Bronchial epithelial cell (primary cell): ENCODE measurements at regions not wholly inside any gene's neighbourhood (a gene's known extent, or its start where the extent isn't known, plus 50 kb on each side); places are given as distances from the start of the nearest gene placed in this dataset.
A peak's percentile ranks its signal among the peaks of the same experiment; 100 is the strongest.

Experiments used
- DNase-seq: peaks from one replicate; pipeline ENCODE4 v3.0.0-alpha.2; 2010; ENCODE audit warnings: low read depth
- FAIRE-seq: peaks from 2 replicates; lab custom pipeline; 2011; peaks lifted over from hg19 to GRCh38; lab: Jason Lieb, UNC
- H3K27me3 ChIP-seq: 2 replicates; pipeline ENCODE4 v1.5.1; 2011; ENCODE audit warnings: low read length; ENCODE audit not compliant: control insufficient read depth, insufficient read depth
- H3K36me3 ChIP-seq: 2 replicates; pipeline ENCODE4 v1.5.1; 2011; ENCODE audit warnings: low read length; ENCODE audit not compliant: control insufficient read depth, insufficient read depth
- H3K4me3 ChIP-seq: 2 replicates; pipeline ENCODE4 v1.5.1; 2011; ENCODE audit warnings: mild to moderate bottlenecking, low read depth, low read length, control low read depth
- TF ChIP-seq, protein P1 (sequence below): IDR thresholded peaks from 2 replicates; pipeline ENCODE4 v1.5.1; 2011; ENCODE audit warnings: mild to moderate bottlenecking, moderate library complexity, low read length, control low read depth, inconsistent platforms; ENCODE audit not compliant: insufficient read depth, severe bottlenecking

DNA sequence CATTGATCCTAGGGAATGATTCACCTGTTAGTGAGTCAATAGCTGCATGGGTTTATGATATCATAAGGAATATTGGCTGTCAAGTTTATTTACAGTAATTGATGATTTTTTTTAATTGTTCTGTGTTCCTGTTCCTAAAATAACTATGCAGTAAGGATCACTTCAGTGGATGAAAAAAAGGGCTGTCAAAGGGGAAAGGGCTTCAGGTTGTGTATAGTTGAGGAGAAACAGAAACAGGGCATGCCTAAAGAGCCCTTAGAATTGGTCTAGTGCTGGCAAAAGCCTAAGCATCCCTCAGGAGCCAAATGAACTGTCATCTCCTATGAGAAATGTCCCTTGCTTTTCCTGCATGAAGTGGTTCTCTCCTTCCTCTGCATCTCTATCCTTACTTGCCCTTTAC, 444.9 kb downstream of the RMST start:
- TF ChIP-seq, protein P1, sequence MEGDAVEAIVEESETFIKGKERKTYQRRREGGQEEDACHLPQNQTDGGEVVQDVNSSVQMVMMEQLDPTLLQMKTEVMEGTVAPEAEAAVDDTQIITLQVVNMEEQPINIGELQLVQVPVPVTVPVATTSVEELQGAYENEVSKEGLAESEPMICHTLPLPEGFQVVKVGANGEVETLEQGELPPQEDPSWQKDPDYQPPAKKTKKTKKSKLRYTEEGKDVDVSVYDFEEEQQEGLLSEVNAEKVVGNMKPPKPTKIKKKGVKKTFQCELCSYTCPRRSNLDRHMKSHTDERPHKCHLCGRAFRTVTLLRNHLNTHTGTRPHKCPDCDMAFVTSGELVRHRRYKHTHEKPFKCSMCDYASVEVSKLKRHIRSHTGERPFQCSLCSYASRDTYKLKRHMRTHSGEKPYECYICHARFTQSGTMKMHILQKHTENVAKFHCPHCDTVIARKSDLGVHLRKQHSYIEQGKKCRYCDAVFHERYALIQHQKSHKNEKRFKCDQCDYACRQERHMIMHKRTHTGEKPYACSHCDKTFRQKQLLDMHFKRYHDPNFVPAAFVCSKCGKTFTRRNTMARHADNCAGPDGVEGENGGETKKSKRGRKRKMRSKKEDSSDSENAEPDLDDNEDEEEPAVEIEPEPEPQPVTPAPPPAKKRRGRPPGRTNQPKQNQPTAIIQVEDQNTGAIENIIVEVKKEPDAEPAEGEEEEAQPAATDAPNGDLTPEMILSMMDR: no peak
- no peak for FAIRE-seq
- no peak overlapping the region for H3K4me3 ChIP-seq

DNA sequence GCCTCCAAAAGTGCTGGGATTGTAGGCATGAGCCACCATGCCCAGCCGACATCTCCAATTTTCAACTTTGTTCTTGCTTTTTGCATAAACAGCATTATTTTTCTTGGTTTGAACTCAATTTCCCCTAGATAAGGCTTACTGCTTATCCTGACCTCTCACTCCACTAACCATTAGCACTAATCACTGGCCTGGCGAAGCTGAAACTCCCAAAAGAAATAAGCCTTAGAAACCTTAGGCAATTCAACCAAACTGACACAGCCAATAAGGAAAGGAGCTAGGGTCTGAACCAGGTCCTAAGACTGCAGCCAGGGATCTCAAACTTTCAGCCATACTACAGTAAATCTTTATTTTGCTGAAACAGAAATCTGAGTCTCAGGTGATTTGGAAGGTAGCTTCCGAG, 448.0 kb downstream of the RMST start:
- FAIRE-seq (no peak), DNase-seq (no peak)
- Histone ChIP-seq H3K4me3 (no peak overlapping the region), H3K27me3 (no peaks in the 10 kb centered on the region), H3K36me3 (no peaks in the 10 kb centered on the region)
- TF ChIP-seq, protein P1: no peak

More for the DNA sequence above, 444.9 kb downstream of the RMST start:
- no peaks in the 10 kb centered on the region for H3K36me3 ChIP-seq
- no peaks in the 10 kb centered on the region for H3K27me3 ChIP-seq
- DNase-seq: no peak

DNA sequence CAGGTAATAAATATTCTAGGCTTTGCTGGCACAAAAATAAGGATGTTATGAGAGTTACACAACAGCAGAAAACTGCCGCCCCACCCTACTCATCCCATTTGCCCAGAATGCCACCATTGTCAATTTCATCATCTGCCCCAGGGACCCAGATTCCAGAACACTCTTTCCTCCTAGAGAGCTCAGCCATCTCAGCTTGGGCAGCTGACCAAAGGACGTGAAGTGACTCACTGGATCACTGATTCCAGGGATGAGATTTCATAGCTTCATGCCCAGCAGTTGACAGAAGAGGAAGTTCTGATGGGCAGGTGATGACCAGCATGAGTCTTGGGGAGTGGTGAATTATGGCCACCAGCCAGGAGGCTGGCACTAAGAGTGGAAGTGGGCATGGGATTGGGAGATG, 450.3 kb downstream of the RMST start:
- Histone ChIP-seq H3K27me3 (no peaks in the 10 kb centered on the region), H3K4me3 (no peak overlapping the region), H3K36me3 (no peaks in the 10 kb centered on the region)
- TF ChIP-seq, protein P1: no peak
- FAIRE-seq (peak; percentile 13), DNase-seq (peak; percentile 70)

DNA sequence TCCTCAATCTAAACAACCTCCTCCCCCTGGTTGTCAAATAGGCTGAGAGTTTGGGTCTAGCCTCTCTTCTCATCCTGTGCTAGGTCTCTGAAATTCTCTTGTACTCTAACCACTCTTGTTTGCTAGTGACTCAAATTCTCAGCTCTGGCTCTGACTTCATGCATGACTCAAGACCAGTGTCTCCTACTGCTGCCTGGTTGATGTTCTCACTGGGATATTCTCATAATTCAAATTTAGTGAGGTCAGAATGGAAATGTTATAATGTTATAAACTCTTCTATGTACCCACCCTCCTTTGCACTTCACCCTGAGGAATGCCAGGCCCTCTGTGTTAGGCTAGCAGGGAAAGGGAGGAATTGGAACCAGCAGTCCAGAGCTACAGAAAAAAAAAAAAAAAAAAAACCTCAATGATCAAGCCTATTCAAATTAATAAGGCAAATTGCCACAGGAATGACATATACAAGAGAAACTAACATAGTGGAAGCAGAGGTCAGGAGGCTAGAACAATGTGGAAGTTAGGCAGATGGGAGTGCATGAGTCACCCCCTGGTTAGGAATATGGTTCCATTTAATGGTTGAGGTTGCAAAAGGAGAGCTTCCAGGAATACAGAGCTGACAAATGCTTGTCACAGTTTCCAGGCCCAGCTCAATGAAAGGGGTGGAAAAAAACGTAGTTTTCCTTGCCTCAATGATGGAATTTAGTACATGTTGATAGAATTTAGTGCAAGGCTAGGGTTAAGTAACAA, 459.5 kb downstream of the RMST start:
- Histone ChIP-seq H3K27me3 (no peaks in the 10 kb centered on the region), H3K36me3 (no peaks in the 10 kb centered on the region), H3K4me3 (no peak overlapping the region)
- DNase-seq (peak; percentile 80), FAIRE-seq (no peak)
- TF ChIP-seq, protein P1: no peak

DNA sequence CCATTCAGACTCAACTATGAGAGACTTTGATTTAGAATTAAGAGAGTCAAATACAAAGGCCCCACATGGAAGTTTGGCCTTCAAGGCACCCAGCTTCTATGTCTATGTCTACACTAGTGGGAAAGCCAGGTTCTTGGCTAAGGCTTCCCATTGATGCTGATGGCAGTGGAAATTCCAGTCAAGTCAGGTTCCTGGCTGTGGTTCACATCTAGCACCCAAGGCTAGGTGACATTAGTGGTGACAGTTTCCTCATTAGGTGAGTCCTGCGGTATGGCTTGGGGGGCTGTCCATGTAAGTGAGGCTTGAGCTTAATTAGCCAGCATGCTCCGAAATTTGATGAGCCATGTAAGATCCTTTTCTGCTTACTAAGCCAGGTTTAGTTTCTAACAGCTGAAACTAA, 460.9 kb downstream of the RMST start:
- DNase-seq (no peak), FAIRE-seq (no peak)
- TF ChIP-seq, protein P1: no peak
- no peak overlapping the region for H3K4me3 ChIP-seq
- no peaks in the 10 kb centered on the region for H3K36me3 ChIP-seq
- H3K27me3 ChIP-seq: no peaks in the 10 kb centered on the region

DNA sequence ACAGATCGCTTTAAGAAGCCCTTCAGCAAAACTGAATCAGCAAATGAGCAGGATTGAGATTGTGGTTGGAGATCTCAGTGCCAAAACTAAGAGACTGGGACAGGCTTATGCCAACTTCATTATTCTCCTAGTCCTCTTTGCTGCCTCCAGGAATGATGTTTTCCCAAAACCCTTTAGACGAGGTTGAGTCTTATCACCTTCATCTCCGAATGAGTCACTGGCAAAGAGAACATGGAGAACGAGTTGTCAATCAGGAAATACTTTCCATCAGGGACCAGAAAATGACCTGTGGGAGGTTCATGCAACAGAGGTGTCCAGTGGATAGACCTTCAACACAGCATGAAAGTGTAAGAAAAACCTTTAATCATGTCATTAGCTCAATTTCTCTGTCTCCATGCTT, 461.5 kb downstream of the RMST start:
- DNase-seq: no peak
- TF ChIP-seq, protein P1: no peak
- no peak for FAIRE-seq

More for the DNA sequence above, 461.5 kb downstream of the RMST start:
- Histone ChIP-seq H3K36me3 (no peaks in the 10 kb centered on the region), H3K4me3 (no peak overlapping the region), H3K27me3 (no peaks in the 10 kb centered on the region)
